Stimulated activated CD4-positive, alpha-beta T cell treated with anti-CD3 and anti-CD28 coated beads, TNF-alpha, amount 100 ng/mL, for 1 hour (primary cell): ENCODE measurements at regions not wholly inside any gene's neighbourhood (a gene's known extent, or its start where the extent isn't known, plus 50 kb on each side); places are given as distances from the start of the nearest gene placed in this dataset.
"Not testable (repeated sequence)": the region's sequence is repeated elsewhere in the genome, so short reads cannot be mapped to it uniquely, and the experiment has no call there.

Experiments used
- DNase-seq, 3 donors: peaks; one replicate each; pipeline ENCODE4 v3.0.0-alpha.2; 2020; ENCODE audit warnings: low read depth in 3 of 3, low spot score in 1 of 3

DNA sequence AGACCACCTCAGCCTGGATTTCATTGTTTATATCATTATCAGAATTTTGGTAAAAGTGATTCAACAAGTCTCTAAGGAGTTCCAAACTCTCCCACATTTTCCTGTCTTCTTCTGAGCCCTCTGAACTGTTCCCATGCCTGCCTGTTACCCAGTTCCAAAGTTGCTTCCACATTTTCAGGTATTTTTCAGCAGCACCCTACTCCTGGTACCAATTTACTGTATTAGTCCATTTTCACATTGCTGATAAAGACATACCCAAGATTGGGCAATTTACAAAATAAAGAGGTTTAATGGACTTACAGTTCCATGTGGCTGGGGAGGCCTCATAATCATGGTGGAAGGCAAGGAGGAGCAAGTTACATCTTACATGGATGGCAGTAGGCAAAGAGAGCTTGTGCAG lies 1087.3 kb downstream of the DIAPH3 start:
- not testable (repeated sequence) for DNase-seq

DNA sequence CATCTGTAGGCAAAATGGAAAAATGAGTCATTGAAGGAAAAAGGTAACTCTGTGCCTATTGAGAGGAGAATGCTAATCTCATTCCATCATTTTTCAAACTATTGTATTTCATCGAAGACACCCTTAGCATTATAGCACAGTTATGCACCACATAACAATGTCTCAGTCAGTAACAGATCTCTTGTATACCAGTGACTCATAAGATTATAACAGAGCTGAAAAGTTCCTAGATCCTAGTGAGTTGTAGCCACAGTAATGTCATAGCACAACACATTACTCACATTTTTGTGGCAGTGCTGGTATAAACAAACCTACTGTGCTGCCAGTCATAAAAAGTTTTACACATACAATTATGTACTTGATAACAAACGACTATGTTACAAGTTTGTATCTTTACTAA lies 1077.6 kb downstream of the DIAPH3 start:
- no peak for DNase-seq

DNA sequence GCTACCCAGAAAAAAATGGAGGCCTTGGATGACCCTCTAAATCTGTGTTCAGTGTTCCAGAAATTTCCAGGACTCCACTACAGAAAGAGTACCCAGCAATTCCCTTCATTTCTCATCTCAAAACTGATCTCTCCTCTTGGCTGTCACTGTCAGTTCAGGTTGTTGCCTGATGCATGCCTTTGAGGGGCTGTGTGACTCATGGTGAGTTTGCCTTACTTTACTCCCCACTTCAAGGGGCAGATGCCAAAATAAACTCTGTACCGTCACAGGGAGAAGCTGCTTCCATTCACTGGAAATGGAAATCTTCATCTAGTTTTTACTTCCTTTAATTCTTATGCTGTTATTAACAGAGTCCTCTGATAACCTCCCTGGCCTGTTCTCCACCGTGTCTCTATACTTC lies 1075.0 kb downstream of the DIAPH3 start:
- DNase-seq: no peak

DNA sequence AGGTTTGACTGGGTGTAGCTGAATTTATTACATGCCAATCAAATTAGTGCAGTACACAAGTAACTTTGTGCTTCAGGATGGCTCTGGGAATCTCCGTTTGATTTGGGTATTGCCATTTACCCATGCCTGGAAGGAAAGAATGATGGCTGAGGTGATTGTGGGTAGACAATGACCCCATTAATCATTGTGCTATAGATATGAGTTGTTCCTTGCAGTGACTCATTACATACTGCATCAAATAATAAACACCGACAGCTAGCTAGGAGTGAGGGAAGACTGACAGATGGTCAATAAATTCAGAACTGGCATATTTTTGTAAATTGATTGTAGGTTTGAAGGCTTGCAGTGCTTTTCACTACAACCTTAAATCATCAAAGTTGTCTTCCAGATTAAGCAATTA lies 1069.5 kb downstream of the DIAPH3 start:
- DNase-seq: no peak

DNA sequence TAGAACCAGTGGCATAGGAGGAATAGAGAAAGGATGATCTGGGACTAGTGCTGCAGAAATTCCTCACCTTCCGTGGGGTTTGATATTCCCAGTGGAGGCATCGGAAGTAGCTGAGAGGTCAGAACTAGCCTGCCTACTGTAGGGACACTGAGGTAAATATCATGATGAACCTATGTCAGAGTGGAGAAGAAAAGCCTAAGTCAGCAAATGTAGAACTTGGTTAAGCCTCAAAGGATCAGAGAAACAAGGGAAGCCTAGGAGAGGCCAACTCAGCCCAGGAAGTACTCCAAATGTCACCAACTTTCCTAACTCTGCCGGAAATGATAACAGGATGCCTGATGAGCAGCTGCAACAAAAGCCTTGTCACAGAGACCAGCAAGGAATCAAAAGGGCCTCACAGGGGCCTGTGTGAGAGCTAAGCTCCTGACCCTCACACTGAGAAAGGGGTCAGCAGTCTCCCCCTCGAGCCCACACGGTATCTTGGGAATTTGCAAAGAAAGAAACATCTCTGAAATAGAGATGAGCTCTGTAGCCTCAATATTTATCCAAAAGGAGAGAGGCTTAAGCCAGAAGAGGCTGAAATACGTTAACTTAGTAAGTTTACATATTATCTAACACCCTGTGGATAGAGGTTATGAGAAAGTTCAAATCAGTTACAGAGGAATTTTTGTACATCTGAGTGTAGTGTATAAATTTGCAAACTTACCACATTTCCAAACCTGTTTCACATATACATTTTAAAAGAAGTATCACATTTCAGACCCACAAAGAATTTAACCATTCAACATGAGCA lies 1064.3 kb downstream of the DIAPH3 start:
- DNase-seq: no peak

DNA sequence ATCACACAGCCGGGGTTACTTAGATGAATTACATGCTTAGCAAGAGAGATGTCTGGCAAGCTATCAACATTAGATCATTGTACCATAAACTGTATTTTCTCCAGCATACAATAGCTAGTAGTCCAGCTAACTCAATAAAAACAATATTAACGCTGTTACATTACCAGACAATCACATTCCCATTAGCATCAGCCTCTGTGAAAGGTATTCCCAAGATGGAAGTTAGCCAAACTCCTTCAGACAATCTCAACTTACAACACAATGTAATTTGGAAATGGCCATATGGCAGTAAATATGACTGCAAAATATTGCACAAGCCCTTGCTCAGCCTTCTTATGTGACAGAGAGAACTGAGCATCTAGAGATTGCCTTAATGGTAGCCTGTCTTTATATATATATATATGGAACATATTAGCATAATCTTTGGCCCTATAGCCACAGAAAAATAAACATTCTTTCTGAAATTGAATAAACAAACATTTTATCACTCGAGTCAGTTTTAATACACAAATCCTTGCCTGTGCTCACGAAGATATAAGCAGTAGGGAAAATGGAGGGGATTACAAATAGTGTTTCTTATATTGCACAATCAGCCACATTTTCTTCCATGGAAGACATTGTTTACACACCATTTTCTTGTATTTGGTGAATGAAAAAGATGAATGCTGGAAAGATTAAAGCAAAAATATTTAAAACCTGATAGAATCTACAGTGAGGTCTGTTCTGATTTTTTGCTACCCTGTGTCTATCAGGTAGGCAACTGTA lies 1060.5 kb downstream of the DIAPH3 start:
- no peak for DNase-seq

DNA sequence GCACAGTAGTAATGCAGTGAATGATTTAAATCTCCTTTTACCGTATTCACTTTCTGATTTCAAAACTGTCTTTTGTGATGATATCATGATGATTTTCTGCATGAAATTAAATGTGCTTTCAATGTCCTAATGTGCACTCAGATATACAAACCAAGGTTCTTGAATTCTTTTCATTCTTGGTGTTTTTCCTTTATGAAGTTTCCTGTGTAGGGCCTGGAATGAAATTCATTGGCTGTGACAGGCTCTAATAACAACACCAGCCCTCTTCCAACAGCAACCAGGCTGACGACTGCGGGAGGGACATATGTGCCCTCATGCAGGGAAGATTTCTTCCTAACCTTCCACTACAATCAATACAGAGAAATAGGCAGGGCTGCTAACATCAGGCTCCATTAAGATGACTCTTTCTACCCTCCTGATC lies 1052.0 kb downstream of the DIAPH3 start:
- no peak for DNase-seq

DNA sequence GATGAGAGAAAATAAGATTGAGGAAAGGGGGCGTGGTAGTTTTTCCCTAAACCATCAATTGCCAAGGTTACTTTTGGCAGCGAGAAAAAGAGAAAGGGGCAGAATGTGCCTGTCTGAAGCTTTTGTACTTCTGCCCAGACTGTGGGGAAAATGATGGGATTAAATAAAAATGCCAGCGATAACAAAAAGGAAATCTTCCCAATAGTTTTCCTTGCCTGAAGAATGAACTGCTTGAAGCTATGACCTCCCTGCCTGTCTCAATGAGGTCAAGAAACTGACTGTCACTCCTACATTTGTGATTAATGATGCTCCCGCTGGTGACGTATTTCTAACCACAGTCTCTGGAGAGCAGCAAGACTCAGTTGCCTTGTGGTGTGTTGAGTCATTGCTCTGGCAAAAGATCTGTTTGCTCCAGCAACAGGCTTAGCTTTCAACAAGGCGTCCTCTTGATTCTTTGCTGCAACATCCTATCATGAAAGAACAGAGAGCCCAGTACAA lies 1051.5 kb downstream of the DIAPH3 start:
- DNase-seq: no peak

DNA sequence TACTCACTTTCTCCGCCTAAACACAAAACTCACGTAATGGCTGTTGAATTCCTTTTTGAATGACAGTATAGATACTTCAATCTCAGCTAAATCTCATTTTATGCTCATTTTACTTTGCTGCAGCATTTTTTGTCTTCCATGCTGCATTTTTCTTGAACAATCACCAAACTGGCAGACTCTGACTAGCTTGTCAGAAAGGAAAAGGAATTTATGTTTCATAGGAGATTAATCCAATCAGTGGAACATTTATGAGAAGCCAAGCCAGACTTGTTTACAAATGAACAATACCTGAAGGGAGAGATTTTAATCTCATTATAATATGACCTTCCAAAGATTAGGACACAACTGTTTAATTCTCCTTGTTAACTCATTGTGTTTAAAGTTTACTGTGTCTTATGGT lies 1044.3 kb downstream of the DIAPH3 start:
- no peak for DNase-seq

DNA sequence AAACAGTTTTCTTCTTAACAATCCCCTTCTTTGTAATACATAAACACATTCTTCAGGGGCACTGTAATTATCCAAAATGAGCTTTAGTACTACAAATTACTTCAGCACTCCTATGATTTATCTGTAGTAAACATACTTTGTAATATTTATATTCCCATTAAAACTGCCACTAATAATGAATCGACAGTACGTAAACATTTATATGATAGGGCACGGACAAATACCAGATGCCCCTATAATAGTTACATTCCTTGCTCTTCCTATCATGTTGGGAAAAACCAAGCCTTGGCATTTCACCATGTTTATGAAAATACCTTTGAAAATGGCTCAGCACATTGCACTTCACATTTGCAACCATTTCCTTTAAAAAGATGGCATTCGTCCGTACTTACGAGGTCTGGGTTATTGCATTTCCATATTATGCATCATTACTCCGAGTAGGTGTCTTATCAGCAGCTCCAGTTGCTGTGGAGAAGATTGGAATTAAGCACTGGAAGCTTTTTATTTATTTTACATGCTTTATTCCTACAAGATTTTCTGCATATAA lies 1043.4 kb downstream of the DIAPH3 start:
- no peak for DNase-seq

DNA sequence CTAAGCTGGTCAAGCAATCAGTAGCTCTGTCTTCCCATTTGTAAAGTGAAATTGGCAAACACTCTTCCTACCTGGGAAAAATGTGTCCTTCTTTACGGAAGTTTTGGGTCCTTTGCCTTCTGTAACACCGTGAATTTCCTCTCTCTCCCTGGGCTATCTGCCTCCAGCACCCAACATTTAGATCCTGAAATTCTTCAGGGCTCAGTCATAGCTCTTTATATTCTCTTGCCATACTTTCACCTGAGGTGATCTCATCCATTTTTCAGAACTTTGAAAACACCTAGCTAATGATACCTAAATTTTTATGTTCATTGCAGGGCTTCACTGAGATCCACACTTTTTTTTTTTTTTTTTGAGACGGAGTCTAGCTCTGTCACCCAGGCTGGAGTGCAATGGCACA lies 1042.2 kb downstream of the DIAPH3 start:
- DNase-seq: no peak

DNA sequence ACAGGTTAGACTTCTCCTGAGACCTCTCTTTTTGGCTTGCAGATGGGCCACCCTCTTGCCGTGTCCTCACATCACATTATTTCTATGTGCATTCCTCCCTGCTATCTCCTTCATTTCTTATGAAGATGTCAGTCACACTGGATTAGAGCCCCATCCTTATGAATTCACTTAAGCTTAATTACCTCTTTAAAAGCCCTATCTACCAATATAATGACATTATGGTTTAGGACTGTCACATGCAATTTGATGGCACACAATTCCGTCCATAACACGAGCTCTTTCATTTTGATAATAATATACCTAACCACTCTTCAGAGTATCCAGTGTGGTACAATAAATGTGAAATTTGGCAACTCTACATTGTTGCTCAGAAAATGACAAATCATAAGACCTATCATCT lies 1037.3 kb downstream of the DIAPH3 start:
- DNase-seq: no peak

DNA sequence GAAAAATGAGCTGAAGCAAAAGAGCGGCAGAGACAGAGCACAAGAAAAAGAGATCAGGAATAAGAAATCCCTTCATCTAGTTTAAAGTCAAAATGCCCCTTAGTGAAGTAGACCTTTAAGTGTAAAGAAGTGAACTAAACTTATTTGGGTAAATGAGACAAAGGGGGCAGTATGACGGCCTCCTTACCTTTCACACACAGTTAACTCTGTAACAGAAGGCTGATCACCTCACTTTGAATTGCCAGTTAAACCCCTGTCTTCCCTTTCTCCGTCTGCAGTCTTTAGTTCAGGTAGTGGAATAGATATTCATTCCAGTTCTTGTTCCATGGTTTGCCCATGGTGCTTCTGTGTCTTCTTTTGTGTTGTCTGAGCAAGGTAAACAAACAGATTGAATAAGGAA lies 1029.8 kb downstream of the DIAPH3 start:
- no peak for DNase-seq

DNA sequence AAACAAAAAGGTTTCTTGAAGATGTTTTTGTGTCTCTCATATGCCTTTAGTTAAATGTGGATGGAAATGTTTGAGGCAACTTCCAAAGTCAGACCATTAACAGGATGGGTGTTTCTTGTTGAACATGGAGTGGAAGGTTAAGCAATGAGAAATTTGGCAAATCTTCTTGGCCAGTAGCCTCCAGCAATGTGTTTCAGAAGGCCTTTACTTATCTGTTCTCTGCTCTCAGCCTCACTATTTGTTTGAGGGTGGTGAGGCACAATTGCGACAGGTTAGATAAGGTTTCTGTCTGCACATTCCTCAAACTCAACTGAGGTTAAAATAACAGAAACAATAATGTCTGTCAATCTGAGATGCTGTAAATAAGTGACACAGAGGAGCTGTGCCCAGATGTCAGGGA lies 1019.0 kb downstream of the DIAPH3 start:
- DNase-seq: no peak

DNA sequence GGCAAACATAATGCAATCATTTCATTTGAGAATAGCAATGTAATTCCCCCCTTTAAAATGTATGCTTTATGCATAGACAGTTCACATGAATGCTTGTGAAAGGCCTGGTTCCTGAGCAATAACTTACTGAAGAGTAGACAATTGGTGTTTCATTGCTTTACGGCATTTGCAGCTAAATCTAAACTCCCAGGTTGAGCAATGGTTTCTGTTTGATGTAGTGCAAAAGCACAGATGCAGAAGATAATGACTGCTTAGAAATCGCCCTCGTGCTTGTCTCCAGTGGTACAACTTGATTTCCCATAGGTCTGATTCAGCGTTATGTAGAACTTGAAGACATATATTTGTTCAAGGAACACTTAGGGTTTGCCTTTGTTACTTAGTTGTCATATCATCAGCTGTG lies 1018.3 kb downstream of the DIAPH3 start:
- no peak for DNase-seq

DNA sequence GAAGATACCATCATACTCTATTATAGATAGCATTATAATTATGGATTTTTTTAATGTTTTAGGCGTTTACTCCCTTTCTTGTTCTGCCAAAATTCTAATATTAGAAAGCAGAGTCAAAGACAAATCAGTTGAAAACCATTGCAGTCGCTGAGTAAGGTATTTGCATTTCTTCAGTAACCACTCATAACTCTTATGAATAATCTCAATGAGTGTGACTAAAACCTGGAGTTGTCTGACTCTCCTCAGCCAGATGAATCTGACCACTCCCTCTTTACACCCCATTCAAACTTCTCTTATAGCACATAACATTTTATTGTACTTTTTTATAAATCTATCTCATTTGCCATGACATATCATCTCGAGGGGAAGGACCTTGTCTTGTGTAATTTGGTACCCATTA lies 1006.5 kb downstream of the DIAPH3 start:
- DNase-seq: no peak

DNA sequence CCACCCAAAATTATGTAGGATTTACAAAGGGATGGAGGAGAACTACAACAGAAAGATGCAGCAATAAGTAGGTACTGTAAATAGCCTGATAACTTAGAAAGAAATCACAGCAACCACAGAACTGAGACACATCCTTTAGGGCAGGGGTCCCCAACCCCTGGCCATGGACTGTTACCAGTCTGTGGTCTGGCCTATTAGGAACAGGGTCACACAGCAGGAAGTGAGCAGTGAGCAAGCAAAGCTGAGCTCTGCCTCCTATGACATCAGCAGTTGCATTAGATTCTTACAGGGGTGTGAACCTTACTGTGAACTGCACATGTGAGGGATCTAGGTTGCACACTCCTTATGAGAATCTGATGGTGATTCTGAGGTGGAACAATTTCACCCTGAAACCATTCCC lies 997.6 kb downstream of the DIAPH3 start:
- DNase-seq: no peak

DNA sequence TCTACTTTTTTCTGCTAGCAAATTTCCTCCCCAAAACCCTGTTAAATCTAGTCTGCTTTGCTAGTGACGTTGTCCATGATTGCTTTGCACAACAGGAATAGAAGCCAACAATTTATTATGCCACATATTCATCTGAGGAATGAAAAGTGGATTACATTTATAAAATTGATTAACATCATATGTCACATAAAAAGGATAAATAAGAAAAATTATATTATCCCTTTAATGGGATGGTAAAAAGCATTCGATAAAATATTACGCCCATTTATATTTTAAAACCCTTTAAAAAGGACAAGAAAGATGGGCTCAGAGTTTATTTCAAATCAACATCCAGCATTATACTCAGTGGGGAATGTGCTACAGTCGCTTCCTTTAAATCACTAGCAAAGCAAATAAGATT lies 991.7 kb downstream of the DIAPH3 start:
- DNase-seq: no peak

DNA sequence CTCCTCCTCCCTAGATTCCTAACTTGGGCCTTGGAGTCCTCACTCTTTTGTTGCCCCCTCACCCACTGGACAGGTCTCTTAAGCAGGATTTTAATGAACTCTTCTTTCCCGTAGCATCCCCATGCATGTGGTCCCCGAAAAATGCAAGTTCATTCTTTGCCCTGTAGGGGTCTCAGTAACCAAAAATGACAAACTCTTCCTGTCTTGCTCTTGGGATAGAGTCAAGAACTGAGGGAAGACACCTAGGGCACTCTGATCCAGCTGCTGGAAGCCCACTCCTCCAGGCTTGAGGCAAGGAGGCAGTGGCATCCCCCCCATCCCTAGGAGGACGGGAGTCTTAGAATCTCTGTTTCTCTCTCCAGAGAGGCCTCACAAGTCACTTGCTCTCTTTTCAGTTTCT lies 987.0 kb downstream of the DIAPH3 start:
- no peak for DNase-seq

DNA sequence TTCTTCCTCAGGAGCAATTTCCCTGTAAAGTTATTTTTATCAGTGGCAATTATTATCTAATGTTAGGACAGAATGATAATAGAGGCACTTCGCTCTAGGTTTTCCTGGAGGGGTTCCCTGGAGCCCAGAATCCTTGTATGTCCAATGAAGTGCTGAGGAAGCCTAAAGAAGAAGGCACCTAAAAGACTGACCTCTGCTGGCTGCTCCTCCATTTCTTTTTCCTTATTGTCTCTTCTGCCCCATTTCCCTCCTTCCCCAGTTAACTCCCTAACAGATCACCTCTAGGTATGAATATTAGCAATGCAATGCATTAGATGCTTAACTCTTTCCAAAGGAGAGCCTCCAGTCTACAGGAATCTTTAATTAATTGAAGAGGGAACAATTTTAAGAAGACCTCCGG lies 985.4 kb downstream of the DIAPH3 start:
- DNase-seq: no peak

DNA sequence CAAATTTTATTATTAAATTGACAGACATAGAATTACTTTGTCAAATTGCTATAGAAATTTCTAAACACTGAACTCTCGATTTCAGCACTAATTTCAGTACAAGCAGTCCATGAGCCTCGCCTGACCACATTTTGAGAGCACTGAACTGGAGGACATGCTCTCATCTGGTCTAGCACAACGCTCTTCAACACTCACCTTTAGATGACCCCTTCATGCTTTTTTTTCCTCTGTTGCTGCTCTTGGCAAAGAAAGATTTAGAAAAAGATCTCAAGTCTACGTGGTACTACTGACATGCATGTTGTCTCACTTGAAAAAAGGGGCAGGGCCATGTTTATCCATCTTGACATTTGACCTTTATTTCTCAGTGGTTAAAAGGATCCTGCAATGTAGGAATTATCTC lies 981.5 kb downstream of the DIAPH3 start:
- no peak for DNase-seq

DNA sequence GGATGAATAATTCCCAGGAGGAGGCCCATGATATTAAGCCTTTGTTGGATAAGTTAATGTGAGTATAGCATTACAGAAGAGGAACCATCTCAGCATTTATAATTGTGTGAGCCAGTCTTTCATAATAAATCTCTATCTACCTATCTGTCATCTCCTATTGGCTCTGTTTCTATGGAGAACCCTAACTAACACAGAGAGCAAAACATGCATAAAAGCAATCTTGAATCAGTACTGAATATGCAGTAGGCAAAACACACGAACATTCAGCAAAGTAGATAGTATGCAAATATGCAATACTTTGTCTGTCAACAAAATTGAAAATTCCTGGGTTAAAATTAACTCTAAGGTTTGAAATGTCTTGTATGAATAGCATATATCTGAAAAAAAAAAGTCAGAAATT lies 966.3 kb downstream of the DIAPH3 start:
- DNase-seq: no peak
